CD4-positive, alpha-beta T cell (primary cell): ENCODE measurements at regions not wholly inside any gene's neighbourhood (a gene's known extent, or its start where the extent isn't known, plus 50 kb on each side); places are given as distances from the start of the nearest gene placed in this dataset.

ENCODE experiments used
- ATAC-seq: fragments of 200-7000 bp; cut with Tn5 transposase; one replicate; pipeline ENCODE4 v1.10.0; 2022; ENCODE audit warnings: mild to moderate bottlenecking; ENCODE audit not compliant: poor library complexity
- CTCF ChIA-PET: fragments of 350-600 bp; sonication (Branson Sonifier 250); formaldehyde crosslinking; loops from one replicate; lab custom pipeline; 2021; ENCODE audit warnings: antibody characterized with exemption, inconsistent platforms; lab: Charles Lee
- POLR2A ChIA-PET: fragments of 350-600 bp; sonication (Branson Sonifier 250); formaldehyde crosslinking; loops from one replicate; lab custom pipeline; 2021; ENCODE audit warnings: antibody characterized with exemption, inconsistent platforms; lab: Charles Lee
- DNase-seq, 14 experiments: peaks; one replicate each; pipeline ENCODE4 v3.0.0-alpha.2; 2013 to 2020; ENCODE audit warnings: mixed read lengths in 2 of 14
- H3K27ac ChIP-seq, 2 donors: one replicate each; pipeline versions ENCODE4 v1.5.1 to v1.7.0; 2013; ENCODE audit warnings: low read length in 2 of 2, low read depth in 1 of 2, mild to moderate bottlenecking in 1 of 2
- H3K27me3 ChIP-seq, 2 experiments: 1 replicate in 1 of 2; 2 replicates in 1 of 2; pipeline versions ENCODE4 v1.6.1 to v1.7.0; 2013; ENCODE audit warnings: low read length in 2 of 2, control low read depth in 1 of 2, mild to moderate bottlenecking in 1 of 2, moderate library complexity in 1 of 2; ENCODE audit not compliant: insufficient read depth in 2 of 2, control insufficient read depth in 1 of 2
- H3K36me3 ChIP-seq: one replicate; pipeline ENCODE4 v1.6.1; 2013; ENCODE audit warnings: low read length, control low read depth; ENCODE audit not compliant: insufficient read depth
- H3K4me1 ChIP-seq: one replicate; pipeline ENCODE4 v1.6.1; 2013; ENCODE audit warnings: low read length, control low read depth; ENCODE audit not compliant: insufficient read depth
- H3K4me3 ChIP-seq: one replicate; pipeline ENCODE4 v1.5.1; 2013; ENCODE audit warnings: mild to moderate bottlenecking, low read length, moderate library complexity
- H3K9me3 ChIP-seq, 2 experiments: 1 replicate in 1 of 2; 2 replicates in 1 of 2; pipeline versions ENCODE4 v1.6.1 to v1.7.0; 2013; ENCODE audit warnings: low read length in 2 of 2, mild to moderate bottlenecking in 2 of 2, control low read depth in 1 of 2, moderate library complexity in 1 of 2; ENCODE audit not compliant: control insufficient read depth in 1 of 2, insufficient read depth in 1 of 2
- H3K27ac Mint-ChIP-seq: one replicate; pipeline ENCODE4 v1.8.0; 2020; ENCODE audit warnings: mixed read lengths
- H3K27me3 Mint-ChIP-seq: one replicate; pipeline ENCODE4 v1.8.0; 2021; ENCODE audit warnings: mixed read lengths
- H3K36me3 Mint-ChIP-seq: one replicate; pipeline ENCODE4 v1.8.0; 2021; ENCODE audit warnings: low read depth, mixed read lengths
- H3K4me1 Mint-ChIP-seq: one replicate; pipeline ENCODE4 v1.8.0; 2021; ENCODE audit warnings: low read depth, mixed read lengths
- H3K4me3 Mint-ChIP-seq: one replicate; pipeline ENCODE4 v1.8.0; 2020; ENCODE audit warnings: mild to moderate bottlenecking, mixed read lengths
- H3K9me3 Mint-ChIP-seq: one replicate; pipeline ENCODE4 v1.8.0; 2020; ENCODE audit warnings: mixed read lengths
- intact Hi-C, 2 experiments: fragments of 100-400 bp; cut with DNase I in 1 of 2; cut with micrococcal nuclease in 1 of 2; formaldehyde crosslinking; loops; one replicate each; pipeline versions ENCODE4 v1.15.1 to v1.9.0; 2023 to 2025; cut with DNase I, micrococcal nuclease
- TF ChIP-seq, protein P1 (sequence below): fragments of 200-600 bp; IDR thresholded peaks from one replicate; pipeline ENCODE4 v1.8.0; 2022; ENCODE audit warnings: antibody characterized with exemption, mild to moderate bottlenecking

DNA sequence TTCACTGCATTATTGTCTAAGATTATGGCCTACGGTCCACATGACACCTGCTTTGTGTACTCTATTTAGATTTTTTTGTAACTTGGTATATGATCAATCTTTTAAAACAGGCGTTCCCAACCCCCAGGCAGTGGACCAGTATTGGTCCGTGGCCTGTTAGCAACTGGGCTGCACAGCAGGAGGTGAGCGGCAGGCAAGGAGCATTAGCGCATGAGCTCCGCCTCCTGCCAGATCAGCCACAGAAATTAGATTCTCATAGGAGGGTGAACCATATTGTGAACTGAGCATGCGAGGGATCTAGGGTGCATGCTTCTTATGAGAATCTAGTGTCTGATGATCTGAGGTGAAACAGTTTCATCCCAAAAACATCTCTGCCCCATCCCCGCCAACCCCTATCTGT lies 228.4 kb upstream of the NR5A2 start:
- no peaks in the 10 kb centered on the region for H3K9me3 Mint-ChIP-seq
- H3K36me3 Mint-ChIP-seq = no peaks in the 10 kb centered on the region
- H3K27me3 ChIP-seq = no peaks in the 10 kb centered on the region
- intact Hi-C loops = no loop called here
- ATAC-seq (no peak), DNase-seq (no peak)
- H3K27ac Mint-ChIP-seq = no peak overlapping the region
- H3K4me1 ChIP-seq = no peaks in the 10 kb centered on the region
- H3K36me3 ChIP-seq = no peaks in the 10 kb centered on the region
- POLR2A ChIA-PET = no interaction called here
- H3K9me3 ChIP-seq = no peaks in the 10 kb centered on the region
- CTCF ChIA-PET = no interaction called here
- no peak overlapping the region for H3K4me3 ChIP-seq
- TF ChIP-seq, protein P1, sequence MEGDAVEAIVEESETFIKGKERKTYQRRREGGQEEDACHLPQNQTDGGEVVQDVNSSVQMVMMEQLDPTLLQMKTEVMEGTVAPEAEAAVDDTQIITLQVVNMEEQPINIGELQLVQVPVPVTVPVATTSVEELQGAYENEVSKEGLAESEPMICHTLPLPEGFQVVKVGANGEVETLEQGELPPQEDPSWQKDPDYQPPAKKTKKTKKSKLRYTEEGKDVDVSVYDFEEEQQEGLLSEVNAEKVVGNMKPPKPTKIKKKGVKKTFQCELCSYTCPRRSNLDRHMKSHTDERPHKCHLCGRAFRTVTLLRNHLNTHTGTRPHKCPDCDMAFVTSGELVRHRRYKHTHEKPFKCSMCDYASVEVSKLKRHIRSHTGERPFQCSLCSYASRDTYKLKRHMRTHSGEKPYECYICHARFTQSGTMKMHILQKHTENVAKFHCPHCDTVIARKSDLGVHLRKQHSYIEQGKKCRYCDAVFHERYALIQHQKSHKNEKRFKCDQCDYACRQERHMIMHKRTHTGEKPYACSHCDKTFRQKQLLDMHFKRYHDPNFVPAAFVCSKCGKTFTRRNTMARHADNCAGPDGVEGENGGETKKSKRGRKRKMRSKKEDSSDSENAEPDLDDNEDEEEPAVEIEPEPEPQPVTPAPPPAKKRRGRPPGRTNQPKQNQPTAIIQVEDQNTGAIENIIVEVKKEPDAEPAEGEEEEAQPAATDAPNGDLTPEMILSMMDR = no peak
- no peak overlapping the region for H3K4me3 Mint-ChIP-seq
- H3K4me1 Mint-ChIP-seq = no peaks in the 10 kb centered on the region
- peaks cover 8% of the 10 kb centered on the region for H3K27me3 Mint-ChIP-seq
- no peak overlapping the region for H3K27ac ChIP-seq

DNA sequence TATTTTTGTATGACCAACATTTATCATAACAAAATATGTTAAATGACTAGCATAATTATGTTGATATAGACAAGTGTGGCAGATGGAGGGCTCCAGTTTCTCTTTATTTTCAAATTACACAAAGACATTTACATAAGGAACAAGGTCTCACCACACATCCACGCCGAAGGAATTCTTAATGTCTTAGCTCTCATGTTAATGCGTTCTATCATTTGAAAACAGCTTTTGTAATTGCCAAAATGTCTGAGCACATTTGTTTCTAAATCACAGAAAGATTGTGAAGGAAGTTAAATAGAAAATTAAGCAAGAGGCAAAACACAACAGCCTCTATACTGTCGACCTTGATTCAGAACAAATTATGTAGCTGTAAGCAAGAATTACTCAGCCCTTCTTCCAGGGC lies 223.0 kb upstream of the NR5A2 start:
- CTCF ChIA-PET = no interaction called here
- H3K4me3 Mint-ChIP-seq = no peak overlapping the region
- DNase-seq (no peak), ATAC-seq (no peak)
- Histone ChIP-seq H3K27ac (no peak overlapping the region), H3K36me3 (no peaks in the 10 kb centered on the region), H3K4me1 (no peaks in the 10 kb centered on the region), H3K4me3 (no peak overlapping the region), H3K9me3 (no peaks in the 10 kb centered on the region), H3K27me3 (peaks cover 0 to 4% of the 10 kb centered on the region in 2 experiments)
- H3K36me3 Mint-ChIP-seq = no peaks in the 10 kb centered on the region
- H3K9me3 Mint-ChIP-seq = no peaks in the 10 kb centered on the region
- no peaks in the 10 kb centered on the region for H3K4me1 Mint-ChIP-seq
- H3K27me3 Mint-ChIP-seq = peaks cover 14% of the 10 kb centered on the region
- TF ChIP-seq, protein P1 = no peak
- H3K27ac Mint-ChIP-seq = no peak overlapping the region
- intact Hi-C loops = no loop called here
- POLR2A ChIA-PET = no interaction called here

- no peak overlapping the region for H3K27ac ChIP-seq
- H3K4me3 ChIP-seq = no peak overlapping the region
- H3K4me1 ChIP-seq = no peaks in the 10 kb centered on the region
- TF ChIP-seq, protein P1 = no peak
- no peaks in the 10 kb centered on the region for H3K9me3 ChIP-seq
- intact Hi-C loops = no loop called here
- H3K27me3 Mint-ChIP-seq = peaks cover 16% of the 10 kb centered on the region
- no peak overlapping the region for H3K4me3 Mint-ChIP-seq
- ATAC-seq (no peak), DNase-seq (no peak)
- no peaks in the 10 kb centered on the region for H3K36me3 Mint-ChIP-seq
- peaks cover 0 to 4% of the 10 kb centered on the region in 2 experiments for H3K27me3 ChIP-seq
- CTCF ChIA-PET = no interaction called here
- H3K36me3 ChIP-seq = no peaks in the 10 kb centered on the region
- H3K4me1 Mint-ChIP-seq = no peaks in the 10 kb centered on the region
- no peaks in the 10 kb centered on the region for H3K9me3 Mint-ChIP-seq
- POLR2A ChIA-PET = no interaction called here
- H3K27ac Mint-ChIP-seq = no peak overlapping the region
Measured at GRCh38 chr1:199808110-199808870, 219.2 kb upstream of the NR5A2 start.
